T-helper 1 cell treated with Interleukin-12 subunit alpha and Interleukin-12 subunit beta and Interleukin-4 antibody, amounts not matched to agents 30 ng/mL and 1 ng/mL, for 36 hours (primary cell): ENCODE measurements at regions not wholly inside any gene's neighbourhood (a gene's known extent, or its start where the extent isn't known, plus 50 kb on each side); places are given as distances from the start of the nearest gene placed in this dataset.
"Not testable (repeated sequence)": the region's sequence is repeated elsewhere in the genome, so short reads cannot be mapped to it uniquely, and the experiment has no call there.

Experiments used
- intact Hi-C: fragments of 100-400 bp; cut with micrococcal nuclease; formaldehyde crosslinking; loops from one replicate; pipeline ENCODE4 v1.15.1; 2024

DNA sequence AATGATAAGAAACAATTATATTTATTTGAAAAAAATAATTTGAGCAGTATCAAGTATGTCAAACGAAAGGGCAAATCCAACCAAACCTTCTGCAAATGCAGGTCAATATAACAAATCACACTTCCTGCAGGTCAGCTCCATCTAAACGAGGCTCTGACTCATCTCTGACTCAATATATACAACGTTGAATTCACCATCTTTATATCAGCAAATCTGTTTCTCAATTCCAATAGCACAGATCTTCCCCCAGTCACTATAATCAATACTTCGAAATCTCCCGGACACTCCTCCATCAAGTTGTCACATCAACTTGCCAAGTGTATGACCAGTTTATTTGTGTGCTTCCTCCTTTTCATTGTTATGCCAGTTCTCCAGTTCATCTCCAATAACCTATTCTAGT is 388.9 kb downstream of the ZEB2 start:
- intact Hi-C loops, result no loop called here

DNA sequence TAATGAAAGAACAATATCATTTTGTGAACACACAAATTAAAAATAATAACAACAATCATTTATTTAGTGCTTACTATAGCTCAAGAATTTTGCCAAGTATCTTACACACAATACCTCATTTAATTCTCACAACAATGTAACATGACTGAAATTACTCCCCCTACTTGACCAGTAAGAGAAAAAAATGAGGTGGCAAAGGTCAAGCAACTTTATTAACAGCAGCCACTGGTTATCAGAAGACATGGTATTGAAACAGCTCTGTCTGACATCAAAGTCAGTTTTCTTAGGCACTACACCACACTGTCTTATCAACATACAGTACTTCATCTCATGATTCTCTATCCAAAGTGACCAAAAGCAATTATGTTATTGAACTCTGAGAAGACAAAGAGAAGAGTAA is 389.4 kb downstream of the ZEB2 start:
- intact Hi-C loops, result no loop called here

DNA sequence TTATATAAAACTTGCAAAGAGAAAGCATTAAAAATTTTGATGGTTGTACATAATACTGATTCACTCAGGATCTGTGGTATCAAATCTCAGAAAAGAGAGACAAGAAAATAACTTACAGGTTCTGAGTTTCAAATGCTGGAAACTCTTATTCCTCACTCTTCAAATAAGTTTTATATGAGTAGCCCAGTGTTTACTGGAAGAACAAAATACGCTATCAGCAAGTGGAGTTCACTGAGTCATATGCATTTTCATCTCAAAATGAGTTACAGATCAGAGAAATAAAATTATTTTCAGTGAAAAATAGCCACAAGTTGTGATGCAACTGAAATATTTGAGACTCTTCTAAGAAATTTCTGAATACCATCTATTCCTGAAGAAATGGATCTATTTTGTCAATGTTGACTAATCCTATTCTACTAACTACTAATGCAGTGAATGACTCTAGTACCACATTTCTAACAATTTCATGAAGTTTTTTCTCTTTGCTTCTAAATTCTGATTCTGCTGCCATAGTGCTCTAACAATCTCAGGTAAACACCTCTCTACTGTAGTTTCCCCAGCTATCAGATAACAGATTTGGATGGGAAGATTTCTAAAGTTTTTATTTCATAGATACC is 391.7 kb downstream of the ZEB2 start:
- intact Hi-C loops, result no loop called here

DNA sequence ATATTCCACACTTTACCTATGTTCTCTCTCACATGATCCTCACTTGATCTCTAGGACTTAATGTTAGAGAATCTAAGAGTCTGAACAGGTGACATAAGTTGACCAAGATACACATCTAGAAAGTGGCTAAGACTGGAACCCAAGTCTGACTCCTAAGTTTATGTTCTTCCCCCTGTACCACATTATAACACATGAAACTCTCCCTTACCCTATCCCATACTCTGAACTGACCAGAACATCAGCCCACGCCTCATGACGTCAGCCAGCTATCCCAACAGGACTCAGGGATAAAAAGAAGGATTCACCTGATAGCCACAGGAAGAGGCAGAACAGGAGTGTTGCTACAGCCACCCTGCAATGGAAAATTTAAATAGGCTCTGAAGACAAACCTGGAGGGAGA is 392.2 kb downstream of the ZEB2 start:
- intact Hi-C loops, result no loop called here

DNA sequence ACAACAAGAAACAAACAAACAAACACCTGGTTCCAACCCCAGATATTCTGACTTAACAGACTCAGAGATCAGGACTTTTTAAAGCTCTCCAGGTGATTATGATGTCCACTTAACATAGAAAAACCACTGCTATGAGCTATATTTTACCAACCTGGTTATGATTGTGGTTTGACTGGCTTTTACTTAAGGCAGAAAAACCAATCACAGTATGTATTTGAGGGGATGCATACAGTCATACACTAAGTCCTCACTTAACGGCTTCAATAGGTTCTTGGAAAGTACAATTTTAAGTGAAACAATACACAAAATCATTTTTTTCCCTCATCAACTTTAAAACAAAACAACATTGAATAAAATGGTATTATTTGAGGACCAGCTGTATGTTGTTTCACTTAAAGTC is 393.6 kb downstream of the ZEB2 start:
- intact Hi-C loops, result no loop called here

DNA sequence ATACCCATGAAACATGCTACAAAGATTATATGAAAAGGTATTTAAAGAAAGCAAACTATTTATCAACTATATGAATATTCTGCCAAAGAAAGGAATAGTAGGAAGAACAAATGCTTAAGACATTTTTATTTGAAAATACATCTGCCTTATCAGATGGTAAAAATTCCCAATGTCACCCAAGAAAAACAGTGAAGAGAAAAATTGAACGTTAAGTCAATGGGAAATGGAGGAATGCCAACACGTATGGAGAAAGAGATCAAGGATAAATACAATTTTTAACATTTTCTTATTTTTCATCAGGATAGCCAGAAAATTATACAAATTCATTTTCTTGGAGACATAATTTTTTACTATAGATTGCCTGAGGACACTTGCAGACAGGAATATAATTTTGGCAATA is 394.2 kb downstream of the ZEB2 start:
- intact Hi-C loops, result no loop called here

DNA sequence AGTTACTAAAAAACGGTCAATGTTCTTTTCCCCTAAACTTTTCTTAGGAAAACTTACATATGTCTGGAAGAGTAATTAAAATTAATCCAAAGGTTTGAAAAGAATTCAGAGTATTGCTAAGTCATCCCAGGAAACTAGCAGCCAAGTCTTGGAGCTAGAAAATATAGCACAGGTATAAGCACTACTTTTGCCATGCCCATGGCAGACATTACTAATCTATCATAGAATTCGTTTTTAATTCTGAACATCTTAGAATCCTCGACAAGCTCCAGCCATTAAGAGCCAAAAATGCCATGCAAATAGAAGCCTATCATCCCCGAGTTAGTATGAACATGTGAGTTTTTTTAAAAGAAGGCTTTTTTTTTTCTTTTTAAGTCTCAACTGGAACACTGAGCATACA is 395.0 kb downstream of the ZEB2 start:
- intact Hi-C loops, result no loop called here

DNA sequence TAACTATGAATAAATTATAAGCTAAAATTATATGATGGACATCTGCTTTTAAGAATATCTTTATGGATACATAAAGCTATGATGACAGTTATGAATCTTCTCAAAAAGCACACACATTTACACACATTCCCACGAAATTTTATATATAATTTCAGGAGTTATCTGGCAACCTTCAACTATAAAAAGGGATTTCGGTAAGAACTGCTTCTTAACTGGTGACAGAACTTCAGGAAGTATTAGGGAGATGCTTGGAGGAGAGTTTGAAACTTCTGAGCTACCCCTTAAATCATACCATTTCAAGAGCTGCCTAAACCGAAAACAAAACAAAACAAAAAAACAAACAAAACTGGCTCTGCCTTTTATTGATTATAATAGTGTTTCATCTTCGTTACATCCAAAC is 399.4 kb downstream of the ZEB2 start:
- intact Hi-C loops, result no loop called here

DNA sequence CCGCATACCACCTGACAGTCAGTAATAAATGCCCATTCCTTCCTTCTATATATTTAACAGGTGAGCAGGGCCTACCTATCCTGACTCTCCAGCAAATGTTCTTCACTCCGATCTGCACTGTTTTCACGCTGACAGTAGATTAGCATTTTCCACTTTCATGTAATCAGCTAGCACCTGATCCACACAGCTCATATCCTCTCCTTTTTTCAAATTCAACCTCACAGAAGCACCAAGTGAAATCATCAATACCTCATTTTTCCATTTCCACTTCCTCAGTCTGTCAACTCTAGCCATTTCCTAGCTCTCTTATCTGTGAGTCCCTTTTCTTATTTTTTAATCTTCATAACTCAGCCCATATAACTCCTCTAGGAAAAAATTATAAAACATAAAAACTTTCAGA is 402.8 kb downstream of the ZEB2 start:
- intact Hi-C loops, result no loop called here

DNA sequence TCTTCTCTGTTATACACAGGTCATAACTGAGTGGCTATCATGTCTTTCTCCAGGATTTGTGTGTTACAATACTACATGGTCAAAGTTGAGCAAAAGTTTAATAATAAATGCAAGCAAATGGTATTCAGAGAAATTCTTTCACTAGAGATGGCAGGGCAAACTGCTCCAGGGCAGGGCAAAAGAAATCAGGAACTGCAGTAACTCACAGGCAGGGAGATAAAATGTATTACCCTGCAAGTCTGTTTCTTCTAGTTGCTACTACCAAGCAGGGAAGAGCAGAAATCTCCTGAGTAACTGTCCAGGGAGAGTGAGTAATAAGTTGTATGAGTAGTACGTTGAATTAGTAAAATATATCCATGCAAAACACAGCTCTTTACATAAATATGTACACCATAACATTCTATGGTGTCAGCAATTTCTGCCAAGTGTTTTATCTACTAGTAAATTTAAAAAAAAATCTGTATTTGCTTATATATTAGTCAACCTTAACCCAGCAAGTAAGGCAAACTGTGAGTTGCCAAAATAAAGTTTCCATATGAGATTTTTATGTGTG is 404.1 kb downstream of the ZEB2 start:
- intact Hi-C loops, result no loop called here

DNA sequence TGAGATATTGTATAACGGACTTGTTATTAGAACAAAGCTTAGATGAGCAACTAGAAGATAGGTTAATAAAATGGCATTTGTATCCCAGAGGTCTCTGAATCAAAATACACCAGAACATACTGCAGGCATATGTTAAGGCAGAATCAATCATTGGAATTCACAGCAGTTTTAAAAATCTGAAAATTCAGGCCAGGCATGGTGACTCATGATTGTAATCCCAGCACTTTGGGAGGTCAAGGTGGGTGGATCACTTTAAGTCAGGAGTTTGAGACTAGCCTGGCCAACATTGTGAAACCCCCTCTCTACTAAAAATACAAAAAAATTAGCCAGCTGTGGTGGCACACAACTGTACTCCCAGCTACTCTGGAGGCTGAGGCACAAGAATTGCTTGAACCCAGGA is 405.2 kb downstream of the ZEB2 start:
- intact Hi-C loops, result no loop called here

DNA sequence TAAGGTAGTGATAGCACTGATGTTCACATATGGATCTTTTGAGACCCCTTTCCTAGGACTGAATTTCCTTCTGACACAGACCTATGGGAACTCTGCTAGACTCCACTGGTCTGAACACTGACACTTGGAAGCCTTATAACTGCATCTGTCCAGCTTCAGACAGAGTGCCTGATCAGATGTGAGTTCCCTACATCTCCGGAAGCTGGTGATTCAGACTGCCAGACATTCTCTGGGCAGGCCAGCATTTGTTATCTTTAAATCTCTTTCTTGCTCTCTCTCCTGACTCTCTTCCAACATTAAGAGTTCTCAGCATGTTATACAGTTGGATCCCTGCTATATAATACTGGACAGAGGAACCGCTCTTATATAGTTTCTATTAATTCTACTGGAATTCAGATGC is 408.5 kb downstream of the ZEB2 start:
- intact Hi-C loops, result no loop called here

DNA sequence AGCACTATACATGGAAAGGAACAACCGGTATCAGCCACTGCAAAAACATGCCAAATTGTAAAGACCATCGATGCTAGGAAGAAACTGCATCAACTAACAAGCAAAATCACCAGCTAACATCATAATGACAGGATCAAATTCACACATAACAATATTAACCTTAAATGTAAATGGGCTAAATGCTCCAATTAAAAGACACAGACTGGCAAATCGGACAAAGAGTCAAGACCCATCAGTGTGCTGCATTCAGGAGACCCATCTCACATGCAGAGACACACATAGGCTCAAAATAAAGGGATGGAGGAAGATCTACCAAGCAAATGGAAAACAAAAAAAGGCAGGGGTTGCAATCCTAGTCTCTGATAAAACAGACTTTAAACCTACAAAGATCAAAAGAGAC is 413.8 kb downstream of the ZEB2 start:
- intact Hi-C loops, result not testable (repeated sequence)

DNA sequence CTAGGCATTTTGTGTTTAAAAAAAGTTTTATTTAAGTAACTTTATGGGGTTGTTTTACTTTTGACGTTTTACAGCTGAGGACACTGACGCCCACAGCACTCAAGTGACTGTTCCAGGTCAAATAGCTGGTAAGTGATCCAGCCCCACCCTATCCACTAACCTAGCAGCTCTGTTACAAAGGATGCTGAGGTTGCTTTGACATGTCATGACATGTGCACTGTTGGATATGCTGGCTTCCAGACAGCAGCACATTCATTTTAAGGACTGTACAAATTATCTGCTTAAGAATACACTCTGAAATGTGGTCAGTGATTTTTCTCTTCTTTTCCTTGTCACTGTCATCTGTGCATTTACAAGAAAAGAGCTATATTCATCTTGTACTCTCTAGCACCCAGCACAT is 417.5 kb downstream of the ZEB2 start:
- intact Hi-C loops, result no loop called here

DNA sequence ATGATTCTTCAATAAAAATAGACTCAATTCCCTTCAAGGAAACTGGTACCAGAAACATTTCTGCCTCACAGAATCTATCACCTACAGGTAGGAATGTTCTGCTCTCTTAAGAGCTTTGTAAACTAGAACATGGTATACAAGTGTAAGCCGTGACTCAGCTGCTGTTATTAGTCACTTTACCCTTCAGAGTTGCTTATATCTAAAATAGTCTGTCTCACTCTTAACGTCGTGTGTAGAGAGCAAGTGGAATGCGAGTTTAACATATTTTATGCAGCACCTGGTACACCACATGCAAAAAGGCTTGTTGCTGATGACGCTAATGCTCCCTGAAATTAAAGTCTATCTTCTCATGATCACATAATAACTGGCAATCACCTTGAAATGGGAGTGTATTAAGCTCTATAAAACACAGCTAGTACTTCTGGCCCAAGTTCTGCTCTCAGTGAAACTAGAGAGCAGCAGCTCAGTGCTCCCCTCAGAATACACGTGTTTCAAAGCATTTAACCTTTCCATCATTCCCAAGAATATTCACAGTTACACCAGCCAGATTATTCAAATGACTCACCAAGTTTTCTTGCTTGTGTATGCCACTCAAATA is 420.0 kb downstream of the ZEB2 start:
- intact Hi-C loops, result no loop called here

DNA sequence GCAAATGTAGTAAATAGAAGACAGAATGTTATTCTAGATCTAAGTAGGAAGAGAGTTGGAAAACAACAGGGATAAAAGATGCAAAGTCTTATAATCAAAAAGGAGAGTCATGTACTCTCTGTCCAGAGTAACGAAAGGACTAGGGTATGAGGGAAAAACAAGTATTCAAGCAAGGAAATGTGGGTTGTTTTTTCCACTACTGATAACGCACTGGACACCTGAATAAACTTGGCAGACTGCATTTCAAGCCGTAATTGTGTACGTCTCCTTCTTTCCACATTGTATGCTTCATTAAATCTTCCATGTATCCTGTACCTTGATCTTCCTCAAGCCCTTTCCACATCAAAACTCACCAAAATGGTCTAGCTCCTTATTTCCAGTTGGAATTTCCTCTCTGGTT is 420.6 kb downstream of the ZEB2 start:
- intact Hi-C loops, result no loop called here

DNA sequence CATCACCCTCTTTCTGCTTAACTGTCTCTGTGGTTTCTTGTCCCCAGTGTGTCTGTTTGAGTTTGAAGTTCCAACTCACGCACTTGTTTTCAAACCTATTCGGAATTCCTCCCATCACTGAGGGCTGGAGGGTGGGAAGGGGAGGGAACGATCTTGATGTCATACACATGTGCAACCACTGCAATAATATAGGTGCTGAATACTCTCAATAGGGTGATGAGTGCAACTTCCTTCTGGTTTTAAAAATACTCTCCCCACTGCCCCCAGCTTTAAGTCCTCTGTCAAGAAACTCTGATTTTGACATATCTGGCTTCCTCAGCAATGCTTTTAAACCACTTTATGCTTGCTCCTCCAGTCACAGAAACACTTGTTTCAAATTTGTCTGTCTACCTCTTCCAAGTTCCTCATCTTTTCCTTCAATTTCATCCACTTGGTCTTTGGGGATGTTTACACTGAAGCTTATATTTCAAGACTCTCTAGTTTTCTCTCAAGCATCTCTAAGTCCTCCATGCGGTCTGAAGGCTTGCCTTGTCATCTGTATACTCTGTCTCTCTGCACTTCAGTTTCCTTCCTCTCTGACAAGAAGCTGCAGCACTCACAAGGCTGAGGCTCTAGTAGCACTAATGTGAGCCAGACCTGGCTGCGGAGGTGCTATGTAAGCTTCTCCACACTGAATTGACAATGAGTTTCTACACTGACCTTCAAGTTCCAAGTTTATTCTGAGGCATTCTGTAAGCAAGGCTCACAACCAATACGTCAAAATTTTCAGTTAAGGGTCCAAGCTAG is 422.3 kb downstream of the ZEB2 start:
- intact Hi-C loops, result no loop called here

DNA sequence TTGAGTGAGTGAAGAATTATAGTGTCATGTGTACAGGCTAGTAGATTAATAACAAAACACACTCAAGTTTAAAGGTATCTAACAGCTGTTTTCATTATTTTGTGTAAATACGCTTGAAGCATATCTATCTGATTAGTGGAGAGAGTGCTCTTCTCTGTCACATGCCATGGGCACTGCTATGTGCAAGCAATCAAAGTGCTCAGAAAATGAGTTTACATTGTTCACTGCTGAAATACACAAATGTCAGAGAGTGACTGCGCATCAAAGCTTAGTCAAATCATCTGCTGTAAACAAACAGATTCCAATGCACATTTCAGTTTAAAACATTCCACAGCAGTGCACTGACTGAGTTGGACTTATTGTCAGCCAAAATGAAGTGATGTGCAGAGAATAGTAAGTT is 423.4 kb downstream of the ZEB2 start:
- intact Hi-C loops, result no loop called here

DNA sequence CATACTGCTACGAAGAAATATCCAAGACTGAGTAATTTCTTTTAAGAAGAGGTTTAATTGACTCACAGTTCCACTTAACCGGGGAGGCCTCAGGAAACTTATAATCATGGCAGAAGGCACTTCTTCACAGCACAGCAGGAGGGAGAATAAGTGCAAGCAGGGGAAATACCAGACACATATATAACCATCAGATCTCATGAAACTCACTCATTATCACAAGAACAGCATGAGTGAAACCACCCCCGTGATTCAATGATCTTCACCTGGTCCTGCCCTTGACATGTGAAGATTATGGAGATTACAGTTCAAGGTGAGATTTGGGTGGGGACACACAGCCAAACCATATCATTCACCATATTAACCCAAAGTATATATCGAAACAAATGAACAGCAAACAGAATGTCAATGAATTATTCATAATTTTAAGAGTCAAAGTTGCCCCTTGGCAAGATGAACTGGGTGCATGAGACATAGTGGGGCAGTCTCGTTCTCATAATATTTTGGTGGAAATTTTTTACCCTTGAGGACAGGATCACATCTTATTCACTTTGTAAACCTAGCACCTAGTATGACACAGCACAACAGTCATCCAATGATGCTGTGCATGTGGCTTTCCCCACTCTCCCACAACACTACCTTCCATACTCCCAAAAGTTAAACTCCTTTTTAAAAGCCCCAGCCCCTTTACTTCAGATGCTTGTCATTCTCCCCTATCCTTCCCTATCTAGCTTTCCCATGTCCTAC is 425.3 kb downstream of the ZEB2 start:
- intact Hi-C loops, result no loop called here

DNA sequence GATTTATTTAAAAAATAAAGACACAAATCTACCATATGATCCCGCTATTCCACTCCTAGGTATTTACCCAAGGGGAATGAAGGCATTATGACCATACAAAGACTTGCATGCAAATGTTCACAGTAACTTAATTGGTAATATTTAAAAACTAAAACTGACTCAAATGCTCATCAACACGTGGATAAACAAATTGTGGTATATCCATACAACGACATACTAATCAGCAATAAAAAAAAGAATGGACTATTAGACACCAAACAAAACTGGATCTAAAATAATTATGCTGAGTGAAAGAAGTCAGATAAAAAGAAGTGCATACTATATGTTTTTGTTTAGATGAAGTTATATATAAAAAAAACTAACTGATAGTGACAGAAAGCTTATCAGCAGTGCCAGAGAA is 428.3 kb downstream of the ZEB2 start:
- intact Hi-C loops, result no loop called here

DNA sequence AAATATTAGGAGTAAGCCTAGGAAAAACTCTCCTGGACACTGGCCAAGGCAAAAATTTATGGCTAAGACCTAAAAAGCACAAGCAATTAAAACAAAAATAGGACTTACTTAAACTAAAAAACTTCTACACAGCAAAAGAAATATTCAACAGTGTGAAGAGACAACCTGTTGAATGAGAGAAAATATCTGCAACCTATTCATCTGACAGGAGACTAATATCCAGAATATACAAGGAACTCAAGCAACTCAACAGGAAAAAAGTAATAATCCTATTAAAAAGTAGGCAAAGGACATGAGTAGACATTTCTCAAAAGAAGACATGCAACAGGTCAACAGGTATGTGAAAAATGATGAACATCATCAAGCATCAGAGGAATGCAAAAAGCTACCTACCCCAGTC is 431.1 kb downstream of the ZEB2 start:
- intact Hi-C loops, result no loop called here

DNA sequence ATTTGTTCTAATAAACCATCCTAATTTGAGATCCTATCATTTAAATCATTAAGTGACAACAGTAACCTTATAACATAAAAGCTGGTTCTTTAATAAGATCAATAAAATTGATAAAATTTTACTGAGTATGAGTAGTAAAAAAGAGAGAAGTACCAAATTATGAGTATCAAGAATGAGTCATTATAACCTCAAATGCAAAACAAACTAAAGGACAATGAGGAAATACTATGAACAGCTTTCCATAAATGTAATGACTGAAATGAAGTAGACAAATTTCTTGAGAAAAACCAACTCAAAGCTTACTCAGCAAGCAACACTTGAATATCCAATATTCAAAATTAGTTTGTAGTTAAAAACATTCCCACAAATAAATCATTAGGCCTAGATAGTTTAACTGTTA is 433.0 kb downstream of the ZEB2 start:
- intact Hi-C loops, result no loop called here
